CD8-positive, alpha-beta memory T cell (primary cell): ENCODE measurements at regions not wholly inside any gene's neighbourhood (a gene's known extent, or its start where the extent isn't known, plus 50 kb on each side); places are given as distances from the start of the nearest gene placed in this dataset.

ENCODE experiments used
- CTCF ChIA-PET: fragments of 350-600 bp; sonication (Branson Sonifier 250); formaldehyde crosslinking; loops from one replicate; lab custom pipeline; 2021; ENCODE audit warnings: antibody characterized with exemption; lab: Charles Lee
- POLR2A ChIA-PET: fragments of 350-600 bp; sonication (Branson Sonifier 250); formaldehyde crosslinking; loops from one replicate; lab custom pipeline; 2021; ENCODE audit warnings: antibody characterized with exemption; lab: Charles Lee
- DNase-seq, 5 donors: peaks; one replicate each; pipeline versions ENCODE4 v3.0.0 to v3.0.0-alpha.2; 2020 to 2022; ENCODE audit warnings: mixed read lengths in 1 of 5
- H3K27ac ChIP-seq: one replicate; pipeline ENCODE4 v1.7.0; 2013; ENCODE audit warnings: low read depth, mild to moderate bottlenecking, low read length, moderate library complexity
- H3K27me3 ChIP-seq: 2 replicates; pipeline ENCODE4 v1.7.0; 2013; ENCODE audit warnings: low read length, mild to moderate bottlenecking; ENCODE audit not compliant: insufficient read depth, poor library complexity, severe bottlenecking
- H3K36me3 ChIP-seq: 2 replicates; pipeline ENCODE4 v1.7.0; 2013; ENCODE audit warnings: mild to moderate bottlenecking, low read length, moderate library complexity; ENCODE audit not compliant: insufficient read depth
- H3K4me1 ChIP-seq: 2 replicates; pipeline ENCODE4 v1.7.0; 2013; ENCODE audit warnings: mild to moderate bottlenecking, low read length, moderate library complexity; ENCODE audit not compliant: insufficient read depth
- H3K4me3 ChIP-seq: 2 replicates; pipeline ENCODE4 v1.7.0; 2013; ENCODE audit warnings: mild to moderate bottlenecking, low read length
- H3K9me3 ChIP-seq: 2 replicates; pipeline ENCODE4 v1.7.0; 2013; ENCODE audit warnings: mild to moderate bottlenecking, low read length
- H3K27ac Mint-ChIP-seq, 8 donors: one replicate each; pipeline ENCODE4 v1.8.0; 2020 to 2021; ENCODE audit warnings: mixed read lengths in 8 of 8, mild to moderate bottlenecking in 6 of 8, inconsistent platforms in 3 of 8, moderate library complexity in 3 of 8
- H3K27me3 Mint-ChIP-seq, 2 donors: one replicate each; pipeline ENCODE4 v1.8.0; 2020 to 2021; ENCODE audit warnings: mixed read lengths in 2 of 2, mild to moderate bottlenecking in 1 of 2, moderate library complexity in 1 of 2
- H3K36me3 Mint-ChIP-seq, 3 donors: one replicate each; pipeline ENCODE4 v1.8.0; 2020 to 2021; ENCODE audit warnings: mixed read lengths in 3 of 3, inconsistent platforms in 1 of 3, mild to moderate bottlenecking in 1 of 3
- H3K4me1 Mint-ChIP-seq, 3 donors: one replicate each; pipeline ENCODE4 v1.8.0; 2020 to 2021; ENCODE audit warnings: mixed read lengths in 3 of 3, inconsistent platforms in 1 of 3, mild to moderate bottlenecking in 1 of 3
- H3K4me3 Mint-ChIP-seq, 7 donors: one replicate each; pipeline ENCODE4 v1.8.0; 2020 to 2021; ENCODE audit warnings: mixed read lengths in 7 of 7, mild to moderate bottlenecking in 6 of 7, moderate library complexity in 4 of 7, inconsistent platforms in 2 of 7
- H3K9me3 Mint-ChIP-seq, 5 donors: one replicate each; pipeline ENCODE4 v1.8.0; 2020 to 2022; ENCODE audit warnings: mixed read lengths in 5 of 5, mild to moderate bottlenecking in 3 of 5, moderate library complexity in 2 of 5, inconsistent platforms in 1 of 5

DNA sequence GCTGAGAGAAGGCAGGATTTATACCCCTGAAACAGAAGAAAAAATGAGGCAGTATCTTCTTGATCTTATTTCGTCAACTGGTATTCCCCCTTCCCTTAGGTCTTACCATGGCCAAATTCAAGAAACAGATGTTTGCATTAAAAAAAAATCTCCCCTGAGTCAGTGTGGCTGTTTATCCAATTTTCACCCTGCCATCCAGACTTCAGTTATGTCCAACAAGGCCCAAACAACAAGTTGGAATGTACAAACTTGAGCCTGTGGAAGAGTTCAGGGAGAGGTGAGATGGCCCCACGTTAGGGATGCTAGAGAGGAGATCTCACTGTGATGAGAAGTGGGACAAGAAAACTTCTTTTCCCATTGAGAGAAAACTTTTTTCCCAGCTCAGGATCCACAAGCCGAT, 147.2 kb upstream of the PROX1 start:
- POLR2A ChIA-PET: no interaction called here
- H3K4me1 Mint-ChIP-seq: no peaks in the 10 kb centered on the region
- CTCF ChIA-PET: no interaction called here
- no peak overlapping the region for H3K4me3 Mint-ChIP-seq
- no peak for DNase-seq
- Histone ChIP-seq H3K9me3 (no peaks in the 10 kb centered on the region), H3K4me3 (no peak overlapping the region), H3K4me1 (no peaks in the 10 kb centered on the region), H3K36me3 (no peaks in the 10 kb centered on the region), H3K27ac (no peak overlapping the region), H3K27me3 (no peaks in the 10 kb centered on the region)
- H3K36me3 Mint-ChIP-seq: no peaks in the 10 kb centered on the region
- peaks cover 0 to 6% (median 4%) of the 10 kb centered on the region in 5 donors for H3K9me3 Mint-ChIP-seq
- no peak overlapping the region for H3K27ac Mint-ChIP-seq
- H3K27me3 Mint-ChIP-seq: peaks cover 0 to 3% of the 10 kb centered on the region in 2 donors

DNA sequence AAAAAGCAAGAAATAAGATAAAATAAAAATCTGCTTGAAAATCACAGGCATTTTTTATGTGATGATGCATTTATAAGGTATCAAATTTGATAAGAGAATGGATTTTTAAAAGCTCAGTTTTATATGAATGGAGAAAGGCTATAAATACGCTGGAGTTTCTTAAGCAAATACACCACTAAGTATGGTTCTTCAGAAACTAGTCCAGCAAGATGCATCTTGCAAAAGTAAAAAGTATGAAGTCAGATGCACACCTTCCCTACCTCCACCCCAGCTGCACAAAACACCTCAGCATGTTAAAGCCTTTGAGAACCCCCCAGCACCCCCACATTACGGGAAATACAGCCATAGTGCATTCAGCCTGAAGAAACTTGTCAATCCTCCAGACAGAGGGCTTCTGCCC, 143.1 kb upstream of the PROX1 start:
- no peaks in the 10 kb centered on the region for H3K27me3 Mint-ChIP-seq
- peaks cover 6% of the 10 kb centered on the region for H3K4me1 ChIP-seq
- H3K36me3 Mint-ChIP-seq: no peaks in the 10 kb centered on the region
- H3K36me3 ChIP-seq: no peaks in the 10 kb centered on the region
- H3K4me3 ChIP-seq: no peak overlapping the region
- H3K27me3 ChIP-seq: no peaks in the 10 kb centered on the region
- POLR2A ChIA-PET: no interaction called here
- DNase-seq: no peak
- H3K4me3 Mint-ChIP-seq: no peak overlapping the region
- H3K9me3 Mint-ChIP-seq: peaks cover 0 to 7% (median 4%) of the 10 kb centered on the region in 5 donors
- no peak overlapping the region for H3K27ac ChIP-seq
- H3K27ac Mint-ChIP-seq: no peak overlapping the region
- H3K4me1 Mint-ChIP-seq: no peaks in the 10 kb centered on the region
- H3K9me3 ChIP-seq: no peaks in the 10 kb centered on the region
- CTCF ChIA-PET: no interaction called here

DNA sequence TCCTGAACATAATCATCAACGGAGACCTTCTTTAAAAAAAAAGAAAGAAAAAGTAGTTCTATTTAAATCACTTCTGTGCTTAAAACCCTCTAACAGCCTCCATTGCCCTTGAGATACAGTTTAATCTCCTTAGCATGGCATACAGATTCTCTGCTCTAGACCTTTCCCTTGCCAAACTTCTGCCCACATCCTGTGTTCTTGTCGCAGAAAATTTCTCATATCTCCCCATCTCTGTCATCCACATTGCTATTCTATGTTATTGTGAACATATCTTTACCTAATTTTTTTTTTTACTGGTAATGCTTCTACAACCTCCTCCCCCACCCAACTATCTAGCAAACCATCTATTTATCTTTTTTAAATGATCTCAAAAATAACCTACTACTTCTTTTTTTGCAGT, 135.7 kb upstream of the PROX1 start:
- no peak overlapping the region for H3K4me3 Mint-ChIP-seq
- Histone ChIP-seq H3K9me3 (no peaks in the 10 kb centered on the region), H3K27ac (no peak overlapping the region), H3K27me3 (no peaks in the 10 kb centered on the region), H3K4me1 (peaks cover 41% of the 10 kb centered on the region), H3K4me3 (no peak overlapping the region), H3K36me3 (no peaks in the 10 kb centered on the region)
- H3K27ac Mint-ChIP-seq: no peak overlapping the region
- no peaks in the 10 kb centered on the region for H3K4me1 Mint-ChIP-seq
- H3K36me3 Mint-ChIP-seq: no peaks in the 10 kb centered on the region
- ChIA-PET POLR2A (no interaction called here), CTCF (no interaction called here)
- DNase-seq: peak in 1 of 5 donors; percentile 51
- H3K27me3 Mint-ChIP-seq: no peaks in the 10 kb centered on the region
- peaks cover 0 to 2% (median 0%) of the 10 kb centered on the region in 5 donors for H3K9me3 Mint-ChIP-seq

DNA sequence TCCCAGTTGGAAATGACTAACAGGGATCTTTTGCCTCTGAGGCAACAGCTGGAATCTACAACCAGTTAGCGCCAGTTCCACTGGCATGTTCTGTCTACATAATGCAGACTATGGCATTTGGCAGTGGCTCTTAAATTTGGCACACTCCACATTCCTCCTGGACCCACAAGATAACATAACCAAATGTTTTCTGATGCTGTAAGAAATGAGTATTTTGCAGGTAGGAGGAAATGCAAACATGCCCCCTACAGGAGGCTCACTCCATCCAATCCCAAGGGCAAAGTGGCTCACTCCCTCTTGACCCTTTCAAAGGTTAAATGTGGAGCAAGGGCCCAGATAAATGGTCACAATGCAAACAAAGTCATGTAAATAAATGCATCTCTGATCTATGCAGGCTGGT, 129.2 kb upstream of the PROX1 start:
- Mint-ChIP-seq H3K27me3 (no peaks in the 10 kb centered on the region), H3K36me3 (no peaks in the 10 kb centered on the region), H3K4me3 (no peak overlapping the region), H3K4me1 (no peaks in the 10 kb centered on the region), H3K27ac (no peak overlapping the region), H3K9me3 (peaks cover 0 to 2% (median 0%) of the 10 kb centered on the region in 5 donors)
- Histone ChIP-seq H3K9me3 (no peaks in the 10 kb centered on the region), H3K27ac (no peak overlapping the region), H3K27me3 (no peaks in the 10 kb centered on the region), H3K4me1 (peaks cover 11% of the 10 kb centered on the region), H3K36me3 (no peaks in the 10 kb centered on the region), H3K4me3 (no peak overlapping the region)
- ChIA-PET POLR2A (no interaction called here), CTCF (no interaction called here)
- DNase-seq: no peak

DNA sequence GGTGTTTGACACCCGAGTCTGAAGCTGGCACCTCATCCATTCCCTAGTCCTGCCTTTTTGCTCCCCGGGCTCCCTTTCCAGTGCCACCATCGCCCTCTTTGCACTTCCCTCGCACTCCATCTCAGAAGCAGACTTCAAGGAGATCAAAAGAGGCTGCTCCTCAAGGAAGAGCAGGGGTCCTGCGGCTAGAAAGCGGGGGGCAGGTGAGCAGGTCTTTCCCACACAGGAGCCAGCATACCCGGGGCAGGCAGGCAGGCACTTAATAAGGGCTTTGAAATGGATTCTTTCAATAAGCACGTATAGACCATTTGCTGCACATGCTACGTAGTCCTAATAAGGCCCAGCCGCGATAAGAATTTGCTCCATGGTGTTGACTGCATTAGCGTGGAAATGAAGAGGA, 125.9 kb upstream of the PROX1 start:
- ChIA-PET POLR2A (no interaction called here), CTCF (no interaction called here)
- Mint-ChIP-seq H3K4me3 (no peak overlapping the region), H3K27ac (no peak overlapping the region), H3K4me1 (no peaks in the 10 kb centered on the region), H3K36me3 (no peaks in the 10 kb centered on the region), H3K9me3 (peaks cover 0 to 2% (median 0%) of the 10 kb centered on the region in 5 donors), H3K27me3 (no peaks in the 10 kb centered on the region)
- Histone ChIP-seq H3K27me3 (no peaks in the 10 kb centered on the region), H3K4me1 (no peaks in the 10 kb centered on the region), H3K9me3 (no peaks in the 10 kb centered on the region), H3K36me3 (no peaks in the 10 kb centered on the region), H3K4me3 (no peak overlapping the region), H3K27ac (no peak overlapping the region)
- no peak for DNase-seq

DNA sequence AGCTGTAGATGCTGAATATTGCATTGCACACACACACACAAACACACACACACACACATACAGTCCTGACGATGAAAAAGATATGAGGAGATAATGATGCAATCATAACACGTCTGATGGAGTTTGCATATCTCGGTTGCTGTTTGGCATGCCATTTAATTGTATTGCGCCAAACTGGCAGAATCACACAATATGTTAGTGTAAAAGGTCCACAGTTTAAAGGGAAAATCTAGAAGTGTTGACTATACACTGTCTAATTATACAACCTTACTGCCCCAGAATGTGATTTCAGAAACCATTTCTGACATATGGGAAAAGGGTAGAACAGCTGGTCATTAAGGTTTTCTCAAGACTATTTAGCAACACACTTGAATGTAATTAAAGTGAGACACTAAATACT, 123.7 kb upstream of the PROX1 start:
- ChIA-PET CTCF (no interaction called here), POLR2A (no interaction called here)
- H3K27ac ChIP-seq: no peak overlapping the region
- Mint-ChIP-seq H3K27ac (no peak overlapping the region), H3K27me3 (no peaks in the 10 kb centered on the region), H3K36me3 (no peaks in the 10 kb centered on the region), H3K4me1 (no peaks in the 10 kb centered on the region), H3K4me3 (no peak overlapping the region), H3K9me3 (peaks cover 0 to 2% (median 0%) of the 10 kb centered on the region in 5 donors)
- DNase-seq: no peak
- no peaks in the 10 kb centered on the region for H3K36me3 ChIP-seq
- H3K4me1 ChIP-seq: no peaks in the 10 kb centered on the region
- H3K9me3 ChIP-seq: no peaks in the 10 kb centered on the region
- no peaks in the 10 kb centered on the region for H3K27me3 ChIP-seq
- H3K4me3 ChIP-seq: no peak overlapping the region

DNA sequence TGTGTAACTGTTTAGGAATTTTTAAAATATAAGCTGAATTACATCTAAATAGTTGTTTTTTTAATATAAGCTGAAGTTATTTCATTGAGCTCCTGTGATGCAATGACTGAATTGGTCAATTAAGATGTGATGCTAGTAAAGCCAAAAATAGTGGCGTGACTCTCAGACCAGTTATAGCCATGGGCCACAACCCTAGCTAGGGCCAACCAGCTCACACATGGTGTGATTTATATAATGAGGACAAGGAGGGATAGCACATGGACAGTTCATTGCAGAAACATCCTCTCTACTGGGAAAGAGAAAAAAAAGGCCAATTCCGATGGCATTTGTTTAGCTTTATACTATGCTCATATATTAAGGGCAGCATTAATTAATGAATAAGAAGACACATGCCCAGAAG, 119.3 kb upstream of the PROX1 start:
- no peaks in the 10 kb centered on the region for H3K36me3 ChIP-seq
- Mint-ChIP-seq H3K4me1 (no peaks in the 10 kb centered on the region), H3K36me3 (no peaks in the 10 kb centered on the region), H3K27ac (no peak overlapping the region), H3K4me3 (no peak overlapping the region), H3K27me3 (no peaks in the 10 kb centered on the region), H3K9me3 (peaks cover 0 to 3% (median 0%) of the 10 kb centered on the region in 5 donors)
- H3K27me3 ChIP-seq: no peaks in the 10 kb centered on the region
- CTCF ChIA-PET: no interaction called here
- H3K4me1 ChIP-seq: peaks cover 17% of the 10 kb centered on the region
- POLR2A ChIA-PET: no interaction called here
- H3K27ac ChIP-seq: no peak overlapping the region
- DNase-seq: no peak
- no peak overlapping the region for H3K4me3 ChIP-seq
- no peaks in the 10 kb centered on the region for H3K9me3 ChIP-seq

DNA sequence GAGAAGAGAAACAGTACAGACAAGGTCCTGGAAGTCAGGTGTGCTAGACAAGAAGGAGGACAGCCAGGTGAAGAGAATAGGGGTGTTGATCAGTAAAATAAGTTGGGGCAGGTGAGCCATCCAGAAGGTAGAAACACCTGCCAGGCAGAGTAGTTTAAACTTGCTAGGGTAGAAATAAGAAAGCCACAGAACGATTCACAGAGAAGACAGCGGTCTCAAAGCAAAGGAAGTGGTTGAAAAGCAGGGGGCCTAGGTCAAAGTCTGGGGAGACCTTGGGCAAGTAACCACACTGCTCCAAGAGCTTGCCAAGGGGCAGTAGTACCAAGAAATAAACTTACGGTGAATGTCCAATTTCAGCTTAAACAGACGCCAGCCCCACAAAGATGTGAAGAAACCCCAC, 116.6 kb upstream of the PROX1 start:
- no peak overlapping the region for H3K4me3 Mint-ChIP-seq
- peak in 1 of 5 donors; percentile 21 for DNase-seq

DNA sequence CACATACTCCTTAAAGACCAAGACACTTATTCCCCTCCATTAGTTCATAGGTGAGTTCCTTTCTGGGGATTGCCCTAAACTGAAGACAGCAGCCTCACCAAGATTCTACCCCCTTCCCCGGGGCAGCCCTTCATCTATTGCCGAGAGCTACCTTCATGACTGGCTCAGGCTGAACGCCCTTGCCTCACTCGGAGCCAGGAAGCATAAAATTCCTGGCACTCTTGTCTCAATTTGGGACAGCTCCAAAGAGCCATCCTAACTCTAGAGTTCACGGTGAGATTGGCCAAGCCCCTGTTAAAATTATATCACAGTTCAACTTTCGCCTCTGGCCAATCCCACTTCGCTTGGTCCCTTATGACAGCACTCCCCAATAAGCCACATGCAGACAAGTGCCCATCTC, 113.0 kb upstream of the PROX1 start:
- no peak for DNase-seq
- H3K9me3 Mint-ChIP-seq: peaks cover 0 to 3% (median 0%) of the 10 kb centered on the region in 5 donors
- H3K4me3 ChIP-seq: no peak overlapping the region
- ChIA-PET POLR2A (no interaction called here), CTCF (no interaction called here)
- no peak overlapping the region for H3K4me3 Mint-ChIP-seq
- H3K27ac Mint-ChIP-seq: no peak overlapping the region
- peaks cover 14% of the 10 kb centered on the region for H3K4me1 ChIP-seq
- H3K27ac ChIP-seq: no peak overlapping the region
- H3K9me3 ChIP-seq: no peaks in the 10 kb centered on the region
- H3K4me1 Mint-ChIP-seq: no peaks in the 10 kb centered on the region
- no peaks in the 10 kb centered on the region for H3K36me3 Mint-ChIP-seq
- no peaks in the 10 kb centered on the region for H3K27me3 Mint-ChIP-seq
- no peaks in the 10 kb centered on the region for H3K36me3 ChIP-seq
- no peaks in the 10 kb centered on the region for H3K27me3 ChIP-seq

More for the DNA sequence above, 116.6 kb upstream of the PROX1 start:
- H3K9me3 Mint-ChIP-seq: peaks cover 0 to 3% (median 0%) of the 10 kb centered on the region in 5 donors
- H3K4me1 Mint-ChIP-seq: no peaks in the 10 kb centered on the region
- H3K27me3 Mint-ChIP-seq: no peaks in the 10 kb centered on the region
- Histone ChIP-seq H3K9me3 (no peaks in the 10 kb centered on the region), H3K27ac (no peak overlapping the region), H3K4me1 (peaks cover 17% of the 10 kb centered on the region), H3K27me3 (no peaks in the 10 kb centered on the region), H3K36me3 (no peaks in the 10 kb centered on the region), H3K4me3 (no peak overlapping the region)
- ChIA-PET CTCF (no interaction called here), POLR2A (no interaction called here)
- H3K36me3 Mint-ChIP-seq: no peaks in the 10 kb centered on the region
- no peak overlapping the region for H3K27ac Mint-ChIP-seq
